GM18861 (cell line): ENCODE measurements at regions not wholly inside any gene's neighbourhood (a gene's known extent, or its start where the extent isn't known, plus 50 kb on each side); places are given as distances from the start of the nearest gene placed in this dataset.

Experiments
- ATAC-seq: cut with Tn5 transposase; IDR thresholded peaks from one replicate; pipeline ENCODE4 v1.9.1; 2021; ENCODE audit not compliant: unreplicated experiment

GRCh38 chr21:21715266-21715969 lies 717.2 kb downstream of the NCAM2 start:
- no peak for ATAC-seq

- no peak for ATAC-seq
These were observed 724.5 kb downstream of the NCAM2 start for GRCh38 chr21:21722731-21723130.

- ATAC-seq = no peak
These were observed 732.3 kb downstream of the NCAM2 start for GRCh38 chr21:21730512-21730911.

GRCh38 chr21:21731626-21732025 lies 733.4 kb downstream of the NCAM2 start:
- ATAC-seq = no peak

GRCh38 chr21:21734088-21734487 lies 735.9 kb downstream of the NCAM2 start:
- no peak for ATAC-seq

GRCh38 chr21:21737186-21737585 lies 739.0 kb downstream of the NCAM2 start:
- no peak for ATAC-seq

- no peak for ATAC-seq
These were observed 742.0 kb downstream of the NCAM2 start for GRCh38 chr21:21740207-21740606.

GRCh38 chr21:21750124-21750825 lies 752.1 kb downstream of the NCAM2 start:
- no peak for ATAC-seq

GRCh38 chr21:21751286-21751685 lies 753.1 kb downstream of the NCAM2 start:
- ATAC-seq = no peak

- ATAC-seq = no peak
These were observed 764.6 kb downstream of the NCAM2 start for GRCh38 chr21:21762855-21763254.

GRCh38 chr21:21764281-21764680 lies 766.1 kb downstream of the NCAM2 start:
- ATAC-seq = no peak

- ATAC-seq = no peak
These were observed 769.1 kb downstream of the NCAM2 start for GRCh38 chr21:21767276-21767675.

- no peak for ATAC-seq
These were observed 790.4 kb downstream of the NCAM2 start for GRCh38 chr21:21788591-21788990.

- ATAC-seq = no peak
These were observed 803.7 kb downstream of the NCAM2 start for GRCh38 chr21:21801921-21802320.

GRCh38 chr21:21806711-21807597 lies 808.7 kb downstream of the NCAM2 start:
- ATAC-seq = no peak

GRCh38 chr21:21807598-21807903 lies 809.3 kb downstream of the NCAM2 start:
- ATAC-seq = no peak

- no peak for ATAC-seq
These were observed 815.1 kb downstream of the NCAM2 start for GRCh38 chr21:21813289-21813688.

- no peak for ATAC-seq
These were observed 815.7 kb downstream of the NCAM2 start for GRCh38 chr21:21813934-21814333.

- no peak for ATAC-seq
These were observed 818.6 kb downstream of the NCAM2 start for GRCh38 chr21:21816778-21817177.

- no peak for ATAC-seq
These were observed 820.7 kb downstream of the NCAM2 start for GRCh38 chr21:21818898-21819297.

GRCh38 chr21:21828130-21828529 lies 829.9 kb downstream of the NCAM2 start:
- no peak for ATAC-seq

GRCh38 chr21:21831036-21831435 lies 832.8 kb downstream of the NCAM2 start:
- no peak for ATAC-seq
